ENCODE measurements at regions not wholly inside any gene's neighbourhood (a gene's known extent, or its start where the extent isn't known, plus 50 kb on each side); places are given as distances from the start of the nearest gene placed in this dataset.
"Not testable (repeated sequence)": the region's sequence is repeated elsewhere in the genome, so short reads cannot be mapped to it uniquely, and the experiment has no call there.

GRCh38 chr15:92813485-92813884, 86.6 kb upstream of the CHD2 start:
- no peaks in the 10 kb centered on the region for H3K27me3 ChIP-seq (replicated peaks)
- H3K9me3 ChIP-seq (replicated peaks), result no peaks in the 10 kb centered on the region
- no peak overlapping the region for H3K27ac ChIP-seq
- peaks cover 17% of the 10 kb centered on the region for H3K4me1 ChIP-seq (replicated peaks)
- DNase-seq (ENCODE audit: low read depth in 1 of 2, low spot score in 2 of 2), result no peak
- H3K4me3 ChIP-seq, result no peak overlapping the region
- H3K36me3 ChIP-seq, result no peaks in the 10 kb centered on the region

- no peak for DNase-seq (ENCODE audit: low read depth in 1 of 2, low spot score in 2 of 2)
- no peak overlapping the region for H3K27ac ChIP-seq
- no peak overlapping the region for H3K4me3 ChIP-seq
- H3K9me3 ChIP-seq (replicated peaks), result no peaks in the 10 kb centered on the region
- H3K4me1 ChIP-seq (replicated peaks), result peaks cover 27% of the 10 kb centered on the region
- H3K27me3 ChIP-seq (replicated peaks), result no peaks in the 10 kb centered on the region
- no peaks in the 10 kb centered on the region for H3K36me3 ChIP-seq
Observed at GRCh38 chr15:92817339-92817886, 82.7 kb upstream of the CHD2 start.

- Histone ChIP-seq H3K27me3 (replicated peaks) (no peaks in the 10 kb centered on the region), H3K4me1 (replicated peaks) (peaks cover 27% of the 10 kb centered on the region), H3K36me3 (no peaks in the 10 kb centered on the region), H3K27ac (no peak overlapping the region), H3K9me3 (replicated peaks) (no peaks in the 10 kb centered on the region), H3K4me3 (no peak overlapping the region)
- DNase-seq (ENCODE audit: low read depth in 1 of 2, low spot score in 2 of 2), result no peak
Observed at GRCh38 chr15:92818651-92819277, 81.4 kb upstream of the CHD2 start.

GRCh38 chr15:92819278-92820235, 80.6 kb upstream of the CHD2 start:
- DNase-seq (ENCODE audit: low read depth in 1 of 2, low spot score in 2 of 2), result peak in 1 of 2 experiments; percentile 32
- Histone ChIP-seq H3K9me3 (replicated peaks) (no peaks in the 10 kb centered on the region), H3K4me3 (peak overlapping the region; percentile 20)

GRCh38 chr15:92820236-92821021, 79.7 kb upstream of the CHD2 start:
- Histone ChIP-seq H3K4me3 (peak overlapping the region; percentile 20), H3K36me3 (no peaks in the 10 kb centered on the region), H3K9me3 (replicated peaks) (no peaks in the 10 kb centered on the region), H3K27me3 (replicated peaks) (no peaks in the 10 kb centered on the region), H3K4me1 (replicated peaks) (peaks cover 27% of the 10 kb centered on the region), H3K27ac (peak overlapping the region; percentile 74)
- peak; percentile 88 to 89 for DNase-seq (ENCODE audit: low read depth in 1 of 2, low spot score in 2 of 2)

More at GRCh38 chr15:92819278-92820235, 80.6 kb upstream of the CHD2 start:
- Histone ChIP-seq H3K27ac (peak overlapping the region; percentile 74), H3K36me3 (no peaks in the 10 kb centered on the region), H3K27me3 (replicated peaks) (no peaks in the 10 kb centered on the region), H3K4me1 (replicated peaks) (peaks cover 27% of the 10 kb centered on the region)

GRCh38 chr15:92821491-92822116, 78.5 kb upstream of the CHD2 start:
- Histone ChIP-seq H3K4me3 (no peak overlapping the region), H3K27ac (no peak overlapping the region), H3K4me1 (replicated peaks) (peaks cover 27% of the 10 kb centered on the region), H3K36me3 (no peaks in the 10 kb centered on the region), H3K27me3 (replicated peaks) (no peaks in the 10 kb centered on the region), H3K9me3 (replicated peaks) (no peaks in the 10 kb centered on the region)
- DNase-seq (ENCODE audit: low read depth in 1 of 2, low spot score in 2 of 2), result no peak

GRCh38 chr15:92822216-92823144, 77.6 kb upstream of the CHD2 start:
- Histone ChIP-seq H3K9me3 (replicated peaks) (no peaks in the 10 kb centered on the region), H3K36me3 (no peaks in the 10 kb centered on the region), H3K27me3 (replicated peaks) (no peaks in the 10 kb centered on the region), H3K4me3 (no peak overlapping the region), H3K27ac (no peak overlapping the region), H3K4me1 (replicated peaks) (peaks cover 27% of the 10 kb centered on the region)
- DNase-seq (ENCODE audit: low read depth in 1 of 2, low spot score in 2 of 2), result no peak

GRCh38 chr15:92825985-92826384, 74.1 kb upstream of the CHD2 start:
- Histone ChIP-seq H3K4me1 (replicated peaks) (peaks cover 15% of the 10 kb centered on the region), H3K9me3 (replicated peaks) (no peaks in the 10 kb centered on the region), H3K4me3 (no peak overlapping the region), H3K36me3 (no peaks in the 10 kb centered on the region), H3K27ac (no peak overlapping the region), H3K27me3 (replicated peaks) (no peaks in the 10 kb centered on the region)
- no peak for DNase-seq (ENCODE audit: low read depth in 1 of 2, low spot score in 2 of 2)

GRCh38 chr15:92827991-92828390, 72.1 kb upstream of the CHD2 start:
- H3K27ac ChIP-seq; DNase-seq (ENCODE audit: low read depth in 1 of 2, low spot score in 2 of 2); H3K36me3 ChIP-seq; H3K9me3 ChIP-seq (replicated peaks); H3K27me3 ChIP-seq (replicated peaks); H3K4me3 ChIP-seq: not testable (repeated sequence)
- H3K4me1 ChIP-seq (replicated peaks), result peaks cover 23% of the 10 kb centered on the region

GRCh38 chr15:92829875-92830274, 70.2 kb upstream of the CHD2 start:
- H3K27ac ChIP-seq, result no peak overlapping the region

GRCh38 chr15:92831336-92831654, 68.8 kb upstream of the CHD2 start:
- Histone ChIP-seq H3K27ac (peak overlapping the region; percentile 23), H3K4me1 (replicated peaks) (peaks cover 26% of the 10 kb centered on the region), H3K4me3 (no peak overlapping the region), H3K27me3 (replicated peaks) (no peaks in the 10 kb centered on the region), H3K36me3 (no peaks in the 10 kb centered on the region), H3K9me3 (replicated peaks) (no peaks in the 10 kb centered on the region)
- DNase-seq (ENCODE audit: low read depth in 1 of 2, low spot score in 2 of 2), result no peak

More at GRCh38 chr15:92829875-92830274, 70.2 kb upstream of the CHD2 start:
- no peaks in the 10 kb centered on the region for H3K27me3 ChIP-seq (replicated peaks)
- H3K4me3 ChIP-seq, result no peak overlapping the region
- H3K36me3 ChIP-seq, result no peaks in the 10 kb centered on the region
- no peaks in the 10 kb centered on the region for H3K9me3 ChIP-seq (replicated peaks)
- peaks cover 26% of the 10 kb centered on the region for H3K4me1 ChIP-seq (replicated peaks)
- DNase-seq (ENCODE audit: low read depth in 1 of 2, low spot score in 2 of 2), result no peak

- Histone ChIP-seq H3K9me3 (replicated peaks) (no peaks in the 10 kb centered on the region), H3K27ac (peak overlapping the region; percentile 23), H3K4me3 (no peak overlapping the region), H3K36me3 (no peaks in the 10 kb centered on the region), H3K4me1 (replicated peaks) (peaks cover 26% of the 10 kb centered on the region), H3K27me3 (replicated peaks) (no peaks in the 10 kb centered on the region)
- DNase-seq (ENCODE audit: low read depth in 1 of 2, low spot score in 2 of 2), result peak; percentile 92 to 93
Observed at GRCh38 chr15:92831655-92832328, 68.3 kb upstream of the CHD2 start.
